ENCODE measurements at regions not wholly inside any gene's neighbourhood (a gene's known extent, or its start where the extent isn't known, plus 50 kb on each side); places are given as distances from the start of the nearest gene placed in this dataset.

DNA sequence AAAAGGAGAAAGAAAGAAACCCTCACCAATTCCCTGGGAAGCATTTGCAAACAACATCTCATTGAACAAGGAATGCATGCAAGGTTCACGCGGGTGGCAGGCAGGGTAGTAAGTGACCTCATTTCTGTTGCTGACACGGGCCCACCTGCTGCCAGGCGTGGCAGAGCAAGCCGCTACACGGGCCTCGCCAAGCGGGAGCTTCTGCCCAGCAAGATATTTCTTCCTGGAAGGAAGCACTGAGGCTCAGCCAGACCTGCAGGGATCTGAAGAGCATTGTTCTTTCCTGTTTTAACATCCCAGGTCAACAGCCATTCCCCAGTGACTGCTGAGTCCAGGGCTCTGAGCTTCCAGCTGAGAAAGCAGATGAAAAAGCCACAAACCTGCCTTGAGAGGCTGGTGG, 91.9 kb upstream of the IGSF21 start:
- DNase-seq (ENCODE audit: low spot score) = no peak

DNA sequence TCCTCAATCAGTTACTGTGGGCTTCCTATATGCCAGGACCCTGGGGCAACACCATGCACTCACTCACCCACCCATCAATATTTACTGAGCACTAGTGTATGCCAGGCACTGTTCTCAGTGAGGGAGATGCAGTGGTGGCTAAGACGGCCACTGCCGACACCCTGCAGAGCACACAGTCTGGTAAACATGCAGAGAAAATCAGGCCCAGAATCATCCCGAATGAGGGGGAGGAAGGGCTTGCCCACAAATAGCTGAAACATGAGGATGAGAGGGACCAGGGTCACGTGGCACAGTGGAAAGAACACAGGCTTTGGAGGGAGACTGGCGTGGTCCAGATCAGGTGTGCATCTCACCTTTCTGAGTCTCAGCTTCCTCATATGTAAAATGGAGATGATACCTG, 89.2 kb upstream of the IGSF21 start:
- DNase-seq (ENCODE audit: low spot score) = no peak

DNA sequence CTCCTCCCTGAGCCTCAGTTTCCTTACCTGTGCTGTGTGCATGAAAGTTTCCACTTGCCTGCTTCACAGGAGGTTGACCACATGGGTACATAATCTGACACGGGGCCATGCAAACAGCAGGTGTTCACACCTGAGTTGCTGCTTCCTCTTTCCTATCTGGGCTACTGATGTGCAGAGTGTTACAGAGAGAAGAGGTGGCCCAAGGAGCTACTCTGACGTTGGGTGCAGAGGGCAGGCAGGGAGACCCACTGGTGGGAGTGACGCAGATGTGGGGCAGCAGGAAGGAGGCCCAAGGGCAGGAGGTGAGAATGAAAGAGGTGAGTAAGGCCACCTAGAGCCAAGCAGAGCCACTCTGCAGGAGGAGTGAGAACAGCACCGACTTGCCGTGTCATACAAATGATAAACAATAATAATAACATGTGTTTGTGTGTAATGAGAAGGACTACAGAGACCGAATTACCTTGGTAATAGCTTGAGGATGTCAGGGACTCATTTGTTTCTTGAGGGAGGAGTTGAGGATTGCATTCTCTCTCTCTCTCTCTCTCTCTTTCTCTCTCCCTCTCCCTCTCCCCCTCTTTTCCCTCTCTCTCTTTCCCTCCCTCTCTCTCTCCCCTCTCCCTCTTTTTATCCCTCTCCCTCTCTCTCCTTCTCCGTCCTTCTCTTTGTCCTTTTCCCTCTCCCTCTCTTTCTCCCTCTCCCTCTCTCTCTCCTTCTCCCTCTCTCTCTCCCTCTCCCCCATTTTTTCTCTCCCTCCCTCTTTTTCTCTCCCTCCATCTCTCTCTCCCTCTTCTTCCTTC, 87.4 kb upstream of the IGSF21 start:
- DNase-seq (ENCODE audit: low spot score) = no peak

DNA sequence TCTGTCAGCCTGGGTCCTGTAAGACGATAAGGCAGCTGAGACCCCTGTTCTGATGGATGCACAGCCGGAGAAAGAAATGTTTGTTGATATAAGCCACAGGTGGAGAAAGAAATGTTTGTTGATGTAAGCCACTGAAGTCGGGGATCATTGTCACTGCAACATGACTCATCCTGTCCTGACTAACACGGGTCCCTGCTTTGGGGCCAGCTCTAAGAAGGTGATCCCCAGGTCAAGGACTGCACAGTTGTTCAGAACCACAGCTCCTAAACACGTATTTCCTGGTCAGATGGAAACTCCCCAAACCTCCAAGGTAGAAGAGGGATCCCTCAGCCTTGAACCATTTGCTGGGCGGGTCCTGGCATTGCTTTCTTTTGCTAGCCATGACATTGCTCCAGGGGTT, 86.4 kb upstream of the IGSF21 start:
- DNase-seq (ENCODE audit: low spot score) = no peak

DNA sequence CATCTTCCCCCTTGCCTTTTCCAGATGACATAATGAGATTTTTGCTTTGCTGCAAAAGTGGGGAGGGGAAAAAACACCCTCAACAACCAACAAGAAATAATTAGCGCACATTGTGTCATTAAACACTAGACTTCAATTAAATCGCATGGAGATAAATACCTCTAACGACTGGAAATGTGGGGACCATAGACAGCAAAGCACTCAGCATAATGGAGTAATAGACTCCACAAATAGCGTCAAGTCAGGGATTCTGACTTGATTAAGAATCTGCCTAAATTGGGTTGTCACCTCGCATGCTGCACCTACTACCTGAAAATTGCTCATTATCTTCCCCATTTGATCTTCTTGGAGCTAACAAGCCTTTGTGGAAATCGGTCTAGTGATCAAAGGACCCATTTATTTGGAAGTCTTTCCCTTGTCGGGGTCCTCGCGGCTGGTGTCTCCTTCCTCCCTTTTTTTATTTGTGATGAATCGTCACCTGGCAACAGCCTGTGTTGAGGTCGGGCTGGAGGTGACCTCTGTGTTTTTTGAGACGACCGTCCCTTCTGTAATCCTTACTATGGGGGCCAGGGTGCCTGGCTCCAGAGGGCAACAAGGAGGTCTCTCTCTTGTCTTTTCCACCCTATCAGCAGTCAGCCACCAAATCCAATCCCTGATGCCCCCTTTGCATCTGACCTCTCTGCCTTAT, 75.3 kb upstream of the IGSF21 start:
- no peak for DNase-seq (ENCODE audit: low spot score)

DNA sequence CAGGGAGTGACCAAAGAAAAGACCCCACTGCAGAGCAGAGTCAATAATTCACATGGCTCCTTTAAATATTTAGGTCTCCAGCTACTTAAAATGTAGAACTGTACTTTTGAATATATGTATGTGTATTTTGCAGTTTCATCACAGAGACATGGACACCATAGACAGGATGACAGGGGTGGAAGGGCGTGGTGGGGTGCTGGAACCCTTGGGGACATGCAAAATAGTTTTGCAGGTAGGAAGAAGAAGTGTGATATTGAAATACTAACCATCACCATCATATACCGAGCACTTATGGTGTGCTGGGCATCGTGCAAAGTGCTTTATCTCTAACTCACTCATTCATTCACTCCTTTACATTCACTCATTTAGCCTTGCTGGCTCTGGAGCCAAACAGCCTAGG, 72.5 kb upstream of the IGSF21 start:
- no peak for DNase-seq (ENCODE audit: low spot score)

DNA sequence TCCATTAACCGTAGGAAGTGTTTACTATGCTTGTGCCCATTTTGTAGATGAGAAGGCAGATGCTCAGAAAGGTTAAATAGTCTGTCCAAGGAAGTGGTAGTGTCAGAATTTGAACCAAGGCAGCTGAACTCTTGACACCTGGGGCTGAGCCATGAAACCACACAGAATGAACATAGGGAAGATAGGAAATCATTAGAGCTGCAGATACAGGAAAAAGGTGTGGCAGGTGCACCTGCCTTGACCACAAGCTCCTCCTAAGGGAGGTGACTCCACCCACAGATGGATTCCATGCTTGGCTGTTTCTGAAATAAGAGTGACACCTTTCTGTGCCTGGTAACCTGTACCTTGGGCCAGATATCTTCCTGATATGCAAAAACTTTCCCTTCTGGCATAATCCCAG, 69.9 kb upstream of the IGSF21 start:
- DNase-seq (ENCODE audit: low spot score) = no peak

DNA sequence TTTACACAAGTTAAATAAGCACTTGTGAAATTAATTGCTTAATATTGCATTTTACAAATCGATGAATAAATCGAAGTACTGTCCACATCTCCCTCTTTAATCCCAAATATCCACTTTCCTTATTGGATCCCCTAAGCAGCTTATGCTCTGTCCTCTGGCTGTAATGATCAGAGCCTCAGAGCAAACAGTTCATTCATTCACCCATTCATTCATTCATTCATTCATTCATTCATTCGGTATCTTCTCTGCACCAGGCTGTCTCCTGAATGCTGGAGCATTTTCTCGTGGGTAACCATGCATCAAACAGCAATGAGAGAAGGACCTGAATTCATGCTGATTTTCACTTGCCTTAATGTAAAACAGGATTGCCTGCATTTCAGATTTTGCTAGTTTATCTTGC, 69.5 kb upstream of the IGSF21 start:
- no peak for DNase-seq (ENCODE audit: low spot score)

DNA sequence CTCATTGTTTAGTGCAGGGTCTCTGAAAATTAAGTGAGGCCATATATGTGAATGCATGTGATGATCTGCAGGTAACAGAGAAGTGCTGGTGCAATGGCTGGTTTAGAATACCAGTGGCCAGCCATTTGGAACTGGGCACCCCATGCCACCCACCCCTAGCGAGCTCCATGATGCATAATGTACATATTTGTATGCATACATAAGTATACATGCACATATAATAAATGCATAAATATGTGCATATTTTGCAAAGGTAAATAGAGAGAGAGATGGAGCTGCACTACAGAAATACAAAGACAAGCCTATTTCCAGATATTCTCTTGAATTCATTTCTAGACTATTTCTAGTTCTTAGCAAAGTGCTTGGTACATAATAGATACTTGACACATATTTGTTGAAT, 68.5 kb upstream of the IGSF21 start:
- DNase-seq (ENCODE audit: low spot score) = no peak

DNA sequence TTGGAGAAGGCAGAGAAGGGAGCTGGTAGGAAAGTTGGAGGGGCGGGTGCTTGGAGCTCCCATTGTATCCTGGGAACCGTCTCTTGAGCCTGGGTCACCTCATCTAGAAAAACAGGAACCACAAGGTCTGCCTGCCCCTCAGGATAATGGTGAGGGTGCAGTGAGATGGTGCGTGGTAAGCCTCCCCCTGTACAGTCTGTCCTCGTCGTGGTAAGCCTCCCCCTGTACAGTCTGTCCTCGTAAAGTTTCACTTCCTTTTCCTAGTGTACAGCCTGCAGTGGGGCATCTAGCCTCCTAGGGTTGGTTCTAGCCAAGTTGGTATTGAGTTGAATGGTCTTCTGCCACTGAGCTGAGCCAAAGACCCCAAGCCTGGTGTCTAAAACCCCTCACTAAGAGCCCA, 66.5 kb upstream of the IGSF21 start:
- DNase-seq (ENCODE audit: low spot score) = no peak

DNA sequence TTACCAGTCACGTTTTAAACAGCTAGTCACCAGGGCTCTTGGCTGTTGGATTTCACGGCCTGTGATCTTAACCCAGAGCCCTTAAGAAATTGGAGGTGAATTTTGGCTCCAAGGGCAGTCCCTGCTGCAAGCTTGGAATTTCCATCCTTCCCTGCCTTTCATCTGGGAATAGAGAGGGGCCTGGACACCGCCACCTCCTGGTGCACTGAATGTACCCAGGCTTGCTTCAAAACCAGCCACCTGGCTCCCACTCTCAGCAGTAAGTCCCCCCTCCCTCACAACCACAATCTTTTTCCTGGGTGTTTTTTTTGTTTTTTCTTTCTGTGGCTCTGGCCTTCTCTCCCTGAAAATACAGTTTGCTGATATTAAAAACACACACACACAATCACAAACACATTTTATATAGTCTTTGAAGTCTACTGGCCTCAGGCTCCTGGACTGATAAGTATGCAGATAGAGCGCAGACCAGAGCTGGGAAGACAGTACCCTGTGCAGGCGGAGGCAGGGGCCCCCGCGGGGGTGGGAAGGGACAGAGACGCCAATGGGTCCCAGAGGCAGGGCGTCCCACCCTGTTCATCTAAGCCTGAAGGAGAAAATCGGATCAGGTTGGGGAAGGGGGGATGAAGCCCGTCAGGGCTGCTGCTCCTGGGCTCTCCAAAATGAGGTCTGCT, 65.8 kb upstream of the IGSF21 start:
- no peak for DNase-seq (ENCODE audit: low spot score)

DNA sequence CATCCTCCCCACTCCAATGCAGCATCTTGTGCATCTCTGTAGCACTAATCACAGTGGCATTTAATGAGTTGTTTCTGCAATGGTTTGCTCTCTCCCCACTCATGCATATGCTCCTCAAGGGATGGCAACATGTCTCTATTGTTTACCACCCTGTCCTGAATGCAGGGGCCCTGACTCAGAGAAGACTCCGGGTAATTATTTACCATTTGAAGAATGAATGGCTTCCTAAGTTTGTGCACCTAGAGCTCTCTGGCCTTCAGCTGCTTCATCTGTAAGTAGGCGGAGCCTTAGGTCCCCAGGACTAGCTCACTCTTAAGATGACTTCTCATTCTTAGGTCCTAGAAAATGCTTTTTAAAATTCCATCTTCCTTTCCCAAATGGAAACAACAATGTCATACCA, 63.7 kb upstream of the IGSF21 start:
- DNase-seq (ENCODE audit: low spot score) = no peak

DNA sequence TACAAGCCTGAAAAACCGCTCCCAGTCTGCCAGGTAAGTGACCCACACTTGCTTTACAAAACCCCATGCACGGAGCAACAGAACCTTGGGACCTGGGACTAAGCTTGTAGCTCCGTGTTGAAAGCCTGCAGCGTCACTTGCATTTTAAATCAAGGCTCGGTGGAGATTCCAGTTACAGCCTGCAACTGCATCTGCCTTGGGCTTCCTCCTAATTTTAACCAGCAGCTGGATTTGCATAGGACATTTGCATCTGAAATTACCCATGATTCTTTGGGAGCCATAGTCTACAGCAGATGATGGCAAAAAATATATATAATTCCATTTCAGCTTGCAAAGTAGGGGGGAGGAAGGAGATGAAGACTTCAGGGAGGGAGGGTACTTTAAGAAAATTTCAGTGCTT, 62.4 kb upstream of the IGSF21 start:
- DNase-seq (ENCODE audit: low spot score) = no peak

DNA sequence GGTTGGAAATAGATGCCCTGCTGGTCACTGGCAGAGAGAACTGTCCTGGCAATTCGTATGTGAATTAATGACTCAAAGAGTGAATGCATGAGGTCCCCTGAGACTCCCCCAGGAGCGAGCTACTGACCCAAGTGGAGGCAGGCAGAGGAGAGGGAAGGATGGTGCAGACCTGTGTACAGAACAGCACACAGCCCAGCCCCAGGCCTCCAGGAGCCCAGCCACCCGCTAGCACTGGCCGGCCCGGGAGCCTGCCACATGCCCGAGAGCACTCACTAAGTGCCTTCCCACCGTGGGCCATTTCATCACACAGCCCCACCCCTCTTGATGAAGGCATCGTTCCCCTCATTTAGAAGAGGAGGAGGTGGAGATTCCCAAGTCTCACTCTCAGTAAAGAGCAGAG, 62.0 kb upstream of the IGSF21 start:
- no peak for DNase-seq (ENCODE audit: low spot score)

DNA sequence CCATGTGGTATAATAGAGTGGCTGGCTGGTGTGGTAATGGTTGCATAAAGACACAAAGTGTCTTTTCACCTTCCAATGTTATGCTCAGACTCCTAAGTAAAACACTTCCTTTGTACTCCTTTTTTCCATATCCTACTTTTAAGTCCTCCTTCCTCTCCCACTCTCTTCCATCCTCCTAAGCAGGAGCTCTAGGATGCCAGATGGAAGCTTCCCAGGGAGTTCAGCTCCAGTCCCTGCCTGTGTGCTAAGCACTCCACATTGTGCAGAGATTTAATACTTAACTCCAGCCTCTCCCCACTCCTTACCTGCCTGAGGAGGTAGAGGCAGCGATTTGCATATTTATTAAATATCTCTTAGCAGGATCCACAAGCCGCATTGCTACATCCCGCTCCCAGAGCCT, 60.5 kb upstream of the IGSF21 start:
- DNase-seq (ENCODE audit: low spot score) = no peak

DNA sequence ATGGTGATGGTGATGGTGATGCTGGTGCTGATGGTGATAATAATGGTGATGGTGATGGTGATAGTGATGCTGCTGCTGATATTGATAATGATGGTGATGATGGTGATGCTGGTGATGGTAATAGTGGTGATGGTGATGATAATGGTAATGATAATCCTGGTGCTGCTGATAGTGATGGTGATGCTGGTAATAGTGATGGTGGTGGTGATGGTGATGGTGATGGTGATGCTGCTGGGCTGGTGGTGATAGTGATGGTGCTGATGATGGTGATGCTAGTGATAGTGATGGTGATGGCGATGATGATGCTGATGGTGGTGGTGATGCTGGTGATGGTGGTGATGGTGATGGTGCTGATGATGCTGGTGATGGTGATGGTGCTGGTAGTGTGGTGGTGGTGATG, 58.4 kb upstream of the IGSF21 start:
- no peak for DNase-seq (ENCODE audit: low spot score)

DNA sequence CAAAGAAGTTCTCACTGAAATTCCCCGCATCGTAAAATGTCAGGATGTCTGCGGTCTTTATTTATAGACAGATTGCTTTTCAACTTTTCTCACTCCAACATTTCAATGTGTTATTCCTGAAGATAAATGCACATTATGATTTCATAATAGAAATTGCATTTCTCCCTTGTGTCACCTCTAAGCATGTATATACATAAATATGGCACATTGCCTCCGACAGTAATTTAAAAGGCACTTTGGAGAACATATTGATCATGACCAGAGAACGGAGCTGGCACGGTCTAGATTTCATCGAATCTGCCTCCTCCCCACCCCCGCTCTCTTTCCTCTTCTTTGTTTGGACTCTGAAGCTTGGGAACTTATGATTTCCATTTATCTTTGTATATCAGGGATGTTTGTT, 54.9 kb upstream of the IGSF21 start:
- no peak for DNase-seq (ENCODE audit: low spot score)

DNA sequence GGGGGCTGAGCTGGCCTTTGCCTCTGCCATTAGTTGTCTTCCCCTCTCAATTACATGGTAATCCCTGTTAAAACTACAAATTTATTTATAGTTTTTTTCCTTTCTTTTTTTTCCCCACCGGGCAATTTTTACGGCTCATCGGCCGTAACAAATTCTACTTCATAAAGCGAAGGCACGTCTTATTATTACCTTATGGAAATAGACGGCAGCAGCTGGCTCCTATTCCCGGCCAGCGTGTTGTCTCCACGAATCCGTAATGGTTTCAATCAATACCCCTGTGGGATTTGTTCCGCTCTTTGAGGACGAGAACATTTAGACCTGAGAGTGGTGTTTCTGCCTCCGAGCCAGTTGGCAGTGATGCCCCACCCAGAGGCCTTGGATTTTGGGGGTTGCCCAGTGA, 52.4 kb upstream of the IGSF21 start:
- DNase-seq (ENCODE audit: low spot score) = no peak

DNA sequence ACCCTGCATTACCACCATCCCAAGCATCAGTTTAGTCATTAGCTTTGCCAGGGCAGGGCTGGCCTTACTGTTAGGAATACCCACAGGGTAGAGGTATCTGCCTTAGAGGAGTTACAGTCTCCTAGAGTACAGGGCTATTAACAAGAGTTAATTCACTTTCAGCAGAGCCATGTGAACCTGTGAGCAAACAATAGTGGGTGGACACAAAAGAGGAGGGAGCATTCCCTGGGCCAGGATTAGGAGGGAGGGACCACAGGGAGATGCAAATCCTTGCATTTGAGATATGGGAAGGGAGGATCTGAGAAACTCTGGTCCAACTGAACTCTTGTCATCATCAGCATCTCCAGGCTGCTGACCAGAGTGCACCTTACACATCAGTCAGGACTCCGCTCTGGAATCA, 51.1 kb upstream of the IGSF21 start:
- DNase-seq (ENCODE audit: low spot score) = no peak

DNA sequence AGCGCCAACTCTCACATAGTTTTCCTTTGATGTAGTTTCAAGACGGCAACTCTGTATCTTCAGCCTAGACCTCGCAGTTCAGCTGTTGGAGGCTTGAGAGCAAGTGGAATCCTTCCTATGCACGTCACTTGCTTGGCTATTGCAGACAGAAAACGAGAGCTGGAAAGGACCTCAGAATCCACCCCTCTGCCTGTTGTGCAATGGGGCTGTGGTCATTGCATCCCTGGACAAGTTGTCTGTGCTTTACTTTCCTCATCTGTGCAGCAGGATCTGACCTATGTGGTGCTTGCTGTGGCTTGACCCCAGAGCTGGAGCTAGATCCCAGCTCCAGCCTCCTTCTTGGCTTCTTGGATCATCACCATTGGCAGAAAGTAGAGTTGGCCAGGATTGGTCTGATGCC, 50.0 kb upstream of the IGSF21 start:
- DNase-seq (ENCODE audit: low spot score) = no peak
